ENCODE measurements at regions not wholly inside any gene's neighbourhood (a gene's known extent, or its start where the extent isn't known, plus 50 kb on each side); places are given as distances from the start of the nearest gene placed in this dataset.
"Not testable (repeated sequence)": the region's sequence is repeated elsewhere in the genome, so short reads cannot be mapped to it uniquely, and the experiment has no call there.

- Histone ChIP-seq H3K9me3 (ENCODE audit: control insufficient read depth, insufficient read depth, low read length) (no peaks in the 10 kb centered on the region), H3K27me3 (ENCODE audit: control insufficient read depth, low read length) (peaks cover 8% of the 10 kb centered on the region), H3K9me2 (replicated peaks; ENCODE audit: control insufficient read depth, low read length) (no peaks in the 10 kb centered on the region), H3K4me3 (ENCODE audit: low read length) (no peak overlapping the region), H3K4me1 (ENCODE audit: control insufficient read depth, low read length) (peaks cover 4% of the 10 kb centered on the region), H4K20me1 (ENCODE audit: control insufficient read depth, insufficient read depth, low read depth, low read length) (no peaks in the 10 kb centered on the region), H3K36me3 (ENCODE audit: control insufficient read depth, low read length) (no peaks in the 10 kb centered on the region), H3K27ac (ENCODE audit: low read depth, low read length) (no peak overlapping the region), H3F3A (ENCODE audit: control insufficient read depth, insufficient read depth) (no peaks in the 10 kb centered on the region), H3K4me2 (ENCODE audit: low read length) (no peak overlapping the region), H3K79me2 (ENCODE audit: control insufficient read depth, low read length) (no peaks in the 10 kb centered on the region)
- TF ChIP-seq EZH2phosphoT487 (IDR thresholded peaks at IDR 0.05; ENCODE audit: borderline replicate concordance, low read length) (no peak), CTCF (IDR thresholded peaks at IDR 0.05; ENCODE audit: low read depth, low read length, poor library complexity, severe bottlenecking) (no peak)
These were observed 124.9 kb downstream of the GXYLT1 start for GRCh38 chr12:42019746-42020145.

- no peaks in the 10 kb centered on the region for H3K79me2 ChIP-seq (ENCODE audit: control insufficient read depth, low read length)
These were observed 127.6 kb downstream of the GXYLT1 start for GRCh38 chr12:42017051-42017450.

GRCh38 chr12:42015051-42015461 is 129.6 kb downstream of the GXYLT1 start:
- Histone ChIP-seq H3K4me1 (ENCODE audit: control insufficient read depth, low read length) (no peaks in the 10 kb centered on the region), H3K79me2 (ENCODE audit: control insufficient read depth, low read length) (no peaks in the 10 kb centered on the region), H3K9me2 (replicated peaks; ENCODE audit: control insufficient read depth, low read length) (no peaks in the 10 kb centered on the region), H3K27me3 (ENCODE audit: control insufficient read depth, low read length) (no peaks in the 10 kb centered on the region), H3K9me3 (ENCODE audit: control insufficient read depth, insufficient read depth, low read length) (no peaks in the 10 kb centered on the region), H3K4me3 (ENCODE audit: low read length) (no peak overlapping the region), H3F3A (ENCODE audit: control insufficient read depth, insufficient read depth) (no peaks in the 10 kb centered on the region), H3K4me2 (ENCODE audit: low read length) (no peak overlapping the region), H4K20me1 (ENCODE audit: control insufficient read depth, insufficient read depth, low read depth, low read length) (no peaks in the 10 kb centered on the region), H3K36me3 (ENCODE audit: control insufficient read depth, low read length) (no peaks in the 10 kb centered on the region), H3K27ac (ENCODE audit: low read depth, low read length) (no peak overlapping the region)
- TF ChIP-seq CTCF (IDR thresholded peaks at IDR 0.05; ENCODE audit: low read depth, low read length, poor library complexity, severe bottlenecking) (no peak), EZH2phosphoT487 (IDR thresholded peaks at IDR 0.05; ENCODE audit: borderline replicate concordance, low read length) (no peak)

More at GRCh38 chr12:42017051-42017450, 127.6 kb downstream of the GXYLT1 start:
- no peak overlapping the region for H3K4me2 ChIP-seq (ENCODE audit: low read length)
- no peaks in the 10 kb centered on the region for H4K20me1 ChIP-seq (ENCODE audit: control insufficient read depth, insufficient read depth, low read depth, low read length)
- H3K36me3 ChIP-seq (ENCODE audit: control insufficient read depth, low read length) = no peaks in the 10 kb centered on the region
- H3K4me3 ChIP-seq (ENCODE audit: low read length) = no peak overlapping the region
- H3F3A ChIP-seq (ENCODE audit: control insufficient read depth, insufficient read depth) = no peaks in the 10 kb centered on the region
- no peak overlapping the region for H3K27ac ChIP-seq (ENCODE audit: low read depth, low read length)
- no peak for TF ChIP-seq CTCF (IDR thresholded peaks at IDR 0.05; ENCODE audit: low read depth, low read length, poor library complexity, severe bottlenecking)
- TF ChIP-seq EZH2phosphoT487 (IDR thresholded peaks at IDR 0.05; ENCODE audit: borderline replicate concordance, low read length) = no peak
- H3K27me3 ChIP-seq (ENCODE audit: control insufficient read depth, low read length) = no peaks in the 10 kb centered on the region
- H3K9me3 ChIP-seq (ENCODE audit: control insufficient read depth, insufficient read depth, low read length) = no peaks in the 10 kb centered on the region
- no peaks in the 10 kb centered on the region for H3K9me2 ChIP-seq (replicated peaks; ENCODE audit: control insufficient read depth, low read length)
- no peaks in the 10 kb centered on the region for H3K4me1 ChIP-seq (ENCODE audit: control insufficient read depth, low read length)

- H3F3A ChIP-seq (ENCODE audit: control insufficient read depth, insufficient read depth); H3K27ac ChIP-seq (ENCODE audit: low read depth, low read length); H3K36me3 ChIP-seq (ENCODE audit: control insufficient read depth, low read length); H4K20me1 ChIP-seq (ENCODE audit: control insufficient read depth, insufficient read depth, low read depth, low read length); H3K9me3 ChIP-seq (ENCODE audit: control insufficient read depth, insufficient read depth, low read length); H3K4me1 ChIP-seq (ENCODE audit: control insufficient read depth, low read length); H3K79me2 ChIP-seq (ENCODE audit: control insufficient read depth, low read length); H3K4me3 ChIP-seq (ENCODE audit: low read length); H3K9me2 ChIP-seq (replicated peaks; ENCODE audit: control insufficient read depth, low read length); H3K4me2 ChIP-seq (ENCODE audit: low read length); H3K27me3 ChIP-seq (ENCODE audit: control insufficient read depth, low read length): not testable (repeated sequence)
These were observed 132.2 kb downstream of the GXYLT1 start for GRCh38 chr12:42012501-42012900.

Data from DOHH2 (cell line).